ENCODE measurements at regions not wholly inside any gene's neighbourhood (a gene's known extent, or its start where the extent isn't known, plus 50 kb on each side); places are given as distances from the start of the nearest gene placed in this dataset.

- TF ChIP-seq PTTG1 (tag; IDR thresholded peaks at IDR 0.05; ENCODE audit: low read depth) (peak; percentile 73), PML (IDR thresholded peaks at IDR 0.05; ENCODE audit: low read length) (no peak), TCFL5 (CRISPR knock-in tag; conservative IDR thresholded peaks at IDR 0.05) (peak; percentile 47; the same call in 1 of the 2 replicates), ZNF134 (CRISPR knock-in tag; conservative IDR thresholded peaks at IDR 0.05) (0 out of 2 replicates have a peak, but pooled peaks have one; percentile 4), ZNF311 (CRISPR knock-in tag; IDR thresholded peaks at IDR 0.05) (peak; percentile 52; the same call in 1 of the 2 replicates), E2F1 (CRISPR knock-in tag; IDR thresholded peaks at IDR 0.05) (no peak), ZNF175 (CRISPR knock-in tag; IDR thresholded peaks at IDR 0.05; ENCODE audit: low read depth) (peak; percentile 96), ZNF184 (CRISPR knock-in tag; IDR thresholded peaks at IDR 0.05) (no peak), FOXA1 (IDR thresholded peaks at IDR 0.05; ENCODE audit: borderline replicate concordance) (no peak), MAZ (CRISPR knock-in tag; conservative IDR thresholded peaks at IDR 0.05 in 1 of 2, IDR thresholded peaks at IDR 0.05 in 1 of 2) (peak; percentile 27 to 45; a peak in 1 of 4 replicates), ZSCAN29 (IDR thresholded peaks at IDR 0.05) (no peak), ATF7 (IDR thresholded peaks at IDR 0.05) (peak; percentile 51; the same call in 1 of the 2 replicates), SUPT5H (IDR thresholded peaks at IDR 0.05) (no peak), KAT2B (IDR thresholded peaks at IDR 0.05; ENCODE audit: low read depth, low read length) (no peak), RFX1 (IDR thresholded peaks at IDR 0.05) (no peak), ZNF3 (CRISPR knock-in tag; IDR thresholded peaks at IDR 0.05) (no peak), ETV1 (tag; conservative IDR thresholded peaks at IDR 0.05; ENCODE audit: low read depth) (peak; percentile 41), DMBX1 (CRISPR knock-in tag; IDR thresholded peaks at IDR 0.05; ENCODE audit: borderline replicate concordance) (peak; percentile 47; the same call in 1 of the 2 replicates), SREBF2 (CRISPR knock-in tag; IDR thresholded peaks at IDR 0.05) (no peak), MXD1 (CRISPR knock-in tag; IDR thresholded peaks at IDR 0.05; ENCODE audit: borderline replicate concordance, poor library complexity, severe bottlenecking) (no peak), SLC30A9 (CRISPR knock-in tag; IDR thresholded peaks at IDR 0.05) (no peak), HDAC1 (IDR thresholded peaks at IDR 0.05) (no peak), JUND (IDR thresholded peaks at IDR 0.05; ENCODE audit: borderline replicate concordance, low read depth, low read length) (peak; percentile 69; the same call in 1 of the 2 replicates), JUND (tag; IDR thresholded peaks at IDR 0.05; ENCODE audit: borderline replicate concordance, low read depth, low read length) (no peak; the same call in 2 of the 3 replicates), ZNF12 (CRISPR knock-in tag; IDR thresholded peaks at IDR 0.05) (no peak), CREB3 (tag; conservative IDR thresholded peaks at IDR 0.05; ENCODE audit: low read depth) (0 out of 2 replicates have a peak, but pooled peaks have one; percentile 31), GABPA (tag; conservative IDR thresholded peaks at IDR 0.05; ENCODE audit: low read depth) (peak; percentile 27)
These were observed 77.2 kb upstream of the CTTNBP2NL start (continued) for GRCh38 chr1:112318698-112319370.

Data from K562 (cell line).